WTC11 (cell line): ENCODE measurements at regions not wholly inside any gene's neighbourhood (a gene's known extent, or its start where the extent isn't known, plus 50 kb on each side); places are given as distances from the start of the nearest gene placed in this dataset.

Experiments
- ATAC-seq: fragments of 200-7000 bp; cut with Tn5 transposase; 2 replicates; pipeline ENCODE4 v1.10.0; 2021; ENCODE audit warnings: mild to moderate bottlenecking, moderate library complexity
- CTCF ChIA-PET: fragments of 300-600 bp; sonication (Branson Sonifier 250); formaldehyde crosslinking; loops from one replicate; lab custom pipeline; 2021; ENCODE audit warnings: antibody characterized with exemption; lab: Charles Lee
- POLR2A ChIA-PET: fragments of 350-600 bp; sonication (Branson Sonifier 250); formaldehyde crosslinking; loops from one replicate; lab custom pipeline; 2021; ENCODE audit warnings: antibody characterized with exemption; lab: Charles Lee
- DNase-seq: peaks from one replicate; pipeline ENCODE4 v3.0.0; 2021; ENCODE audit warnings: low spot score
- H3K27ac Mint-ChIP-seq: 2 replicates; pipeline ENCODE4 v1.8.0; 2021; ENCODE audit warnings: mixed read lengths
- H3K27me3 Mint-ChIP-seq: 2 replicates; pipeline ENCODE4 v1.8.0; 2021; ENCODE audit warnings: low read depth, mild to moderate bottlenecking, moderate library complexity, mixed read lengths
- H3K36me3 Mint-ChIP-seq: 2 replicates; pipeline ENCODE4 v1.8.0; 2021; ENCODE audit warnings: mixed read lengths
- H3K4me1 Mint-ChIP-seq: 2 replicates; pipeline ENCODE4 v1.8.0; 2022; ENCODE audit warnings: mixed read lengths
- H3K4me3 Mint-ChIP-seq: 2 replicates; pipeline ENCODE4 v1.8.0; 2021; ENCODE audit warnings: mild to moderate bottlenecking, moderate library complexity, mixed read lengths
- H3K9me3 Mint-ChIP-seq: 2 replicates; pipeline ENCODE4 v1.8.0; 2021; ENCODE audit warnings: mixed read lengths
- CREM ChIP-seq: sonication (generic); formaldehyde crosslinking; IDR thresholded peaks from 2 replicates; pipeline ENCODE4 v1.8.1; 2022; ENCODE audit warnings: mild to moderate bottlenecking, missing genetic modification reagents, moderate library complexity
- ETV6 ChIP-seq: sonication (generic); formaldehyde crosslinking; IDR thresholded peaks from 2 replicates; pipeline ENCODE4 v1.8.1; 2022; ENCODE audit warnings: mild to moderate bottlenecking, missing genetic modification reagents
- FOXP1 ChIP-seq: sonication (generic); formaldehyde crosslinking; IDR thresholded peaks from 2 replicates; pipeline ENCODE4 v1.8.0; 2022; ENCODE audit warnings: missing genetic modification reagents, mild to moderate bottlenecking, moderate library complexity, borderline replicate concordance
- HMGA2 ChIP-seq: fragments of 250-450 bp; sonication (Bioruptor Pico); IDR thresholded peaks from 2 replicates; pipeline ENCODE4 v1.4.0; 2021; ENCODE audit warnings: mild to moderate bottlenecking, moderate library complexity
- KAT7 ChIP-seq: sonication (generic); formaldehyde crosslinking; IDR thresholded peaks from 2 replicates; pipeline ENCODE4 v1.8.1; 2023; ENCODE audit warnings: missing genetic modification reagents, mild to moderate bottlenecking, borderline replicate concordance
- NR1H2 ChIP-seq: sonication (generic); formaldehyde crosslinking; IDR thresholded peaks from 2 replicates; pipeline ENCODE4 v1.9.0; 2021; ENCODE audit warnings: mild to moderate bottlenecking, moderate library complexity, missing genetic modification reagents
- NR2C2 ChIP-seq: sonication (generic); formaldehyde crosslinking; IDR thresholded peaks from 2 replicates; pipeline ENCODE4 v1.8.0; 2022; ENCODE audit warnings: mild to moderate bottlenecking, missing genetic modification reagents
- RORB ChIP-seq: fragments of 250-450 bp; sonication (Bioruptor Pico); IDR thresholded peaks from 2 replicates; pipeline ENCODE4 v1.9.0; 2021; ENCODE audit warnings: mild to moderate bottlenecking
- SMAD4 ChIP-seq: sonication (generic); formaldehyde crosslinking; IDR thresholded peaks from 2 replicates; pipeline ENCODE4 v1.8.0; 2022; ENCODE audit warnings: mild to moderate bottlenecking, missing genetic modification reagents
- TEAD1 ChIP-seq: sonication (generic); formaldehyde crosslinking; IDR thresholded peaks from 2 replicates; pipeline ENCODE4 v1.8.0; 2022; ENCODE audit warnings: mild to moderate bottlenecking, missing genetic modification reagents
- TEAD4 ChIP-seq: sonication (generic); formaldehyde crosslinking; IDR thresholded peaks from 2 replicates; pipeline ENCODE4 v1.8.0; 2022; ENCODE audit warnings: mild to moderate bottlenecking, missing genetic modification reagents
- ZBTB21 ChIP-seq: sonication (generic); formaldehyde crosslinking; IDR thresholded peaks from 2 replicates; pipeline ENCODE4 v1.8.1; 2023; ENCODE audit warnings: mild to moderate bottlenecking, missing genetic modification reagents, borderline replicate concordance
- ZNF121 ChIP-seq: sonication (generic); formaldehyde crosslinking; IDR thresholded peaks from 2 replicates; pipeline ENCODE4 v1.8.0; 2023; ENCODE audit warnings: missing genetic modification reagents
- ZNF232 ChIP-seq: sonication (generic); formaldehyde crosslinking; IDR thresholded peaks from 2 replicates; pipeline ENCODE4 v1.8.0; 2022; ENCODE audit warnings: mild to moderate bottlenecking, missing genetic modification reagents
- ZNF263 ChIP-seq: sonication (generic); formaldehyde crosslinking; IDR thresholded peaks from 2 replicates; pipeline ENCODE4 v1.8.1; 2022; ENCODE audit warnings: low read depth, mild to moderate bottlenecking, moderate library complexity, missing genetic modification reagents
- ZNF317 ChIP-seq: sonication (generic); formaldehyde crosslinking; IDR thresholded peaks from 2 replicates; pipeline ENCODE4 v1.8.1; 2023; ENCODE audit warnings: low read depth, mild to moderate bottlenecking, moderate library complexity, missing genetic modification reagents, borderline replicate concordance
- ZNF423 ChIP-seq: fragments of 250-450 bp; sonication (Bioruptor Pico); IDR thresholded peaks from 2 replicates; pipeline ENCODE4 v2.1.2; 2022; ENCODE audit warnings: mild to moderate bottlenecking, moderate library complexity
- ZNF671 ChIP-seq: fragments of 250-450 bp; sonication (Bioruptor Pico); IDR thresholded peaks from 2 replicates; pipeline ENCODE4 v1.8.0; 2021; ENCODE audit warnings: mild to moderate bottlenecking
- TF ChIP-seq, protein P1 (sequence below): sonication (generic); formaldehyde crosslinking; IDR thresholded peaks from 2 replicates; pipeline ENCODE4 v1.8.0; 2023; ENCODE audit warnings: mild to moderate bottlenecking, missing genetic modification reagents
- TF ChIP-seq, protein P2 (sequence below): sonication (generic); formaldehyde crosslinking; IDR thresholded peaks from 2 replicates; pipeline ENCODE4 v1.8.1; 2023; ENCODE audit warnings: mild to moderate bottlenecking, moderate library complexity, missing genetic modification reagents
- TF ChIP-seq, protein P3 (sequence below): sonication (generic); formaldehyde crosslinking; IDR thresholded peaks from 2 replicates; pipeline ENCODE4 v1.8.0; 2022; ENCODE audit warnings: mild to moderate bottlenecking, missing genetic modification reagents
- TF ChIP-seq, protein P4 (sequence below): sonication (generic); formaldehyde crosslinking; IDR thresholded peaks from 2 replicates; pipeline ENCODE4 v1.8.0; 2022; ENCODE audit warnings: mild to moderate bottlenecking, missing genetic modification reagents
- TF ChIP-seq, protein P5 (sequence below): sonication (generic); formaldehyde crosslinking; conservative IDR thresholded peaks from 2 replicates; pipeline ENCODE4 v1.8.1; 2022; ENCODE audit warnings: mild to moderate bottlenecking, missing genetic modification reagents
- TF ChIP-seq, protein P6 (sequence below): sonication (generic); formaldehyde crosslinking; IDR thresholded peaks from 2 replicates; pipeline ENCODE4 v1.8.1; 2023; ENCODE audit warnings: mild to moderate bottlenecking, missing genetic modification reagents, moderate library complexity

DNA sequence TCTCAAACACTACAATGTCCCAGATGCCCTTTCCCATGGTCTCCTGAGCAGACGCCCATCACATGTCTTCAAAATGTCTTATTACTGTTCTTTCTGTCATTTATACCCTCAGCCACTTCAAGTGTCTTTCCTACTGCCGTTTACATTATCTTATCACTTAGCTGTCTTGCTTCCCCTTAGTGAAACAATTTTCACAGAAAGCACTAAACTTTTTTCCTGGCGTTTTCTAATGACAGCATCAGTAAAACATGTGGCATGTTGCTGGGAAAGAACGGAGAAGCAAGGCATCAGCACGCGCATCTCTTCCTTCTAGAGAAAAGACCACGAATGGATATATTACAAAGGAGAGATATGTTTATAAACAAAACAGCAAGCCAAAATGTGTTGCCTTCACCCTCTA is 189.7 kb upstream of the SLIT2 start:
- Mint-ChIP-seq H3K4me1 (peaks cover 3% of the 10 kb centered on the region; the same call in 1 of the 2 replicates), H3K27ac (no peak overlapping the region), H3K4me3 (no peak overlapping the region), H3K9me3 (peaks cover 8% of the 10 kb centered on the region), H3K36me3 (no peaks in the 10 kb centered on the region), H3K27me3 (no peaks in the 10 kb centered on the region)
- DNase-seq (no peak), ATAC-seq (no peak)
- POLR2A ChIA-PET, result no interaction called here
- TF ChIP-seq ETV6 (CRISPR knock-in tag) (no peak), ZBTB21 (CRISPR knock-in tag) (no peak), ZNF263 (CRISPR knock-in tag) (no peak), ZNF671 (CRISPR knock-in tag) (no peak), NR2C2 (CRISPR knock-in tag) (no peak), ZNF317 (CRISPR knock-in tag) (no peak), KAT7 (CRISPR knock-in tag) (no peak), ZNF423 (no peak), CREM (no peak)
- TF ChIP-seq, protein P1, sequence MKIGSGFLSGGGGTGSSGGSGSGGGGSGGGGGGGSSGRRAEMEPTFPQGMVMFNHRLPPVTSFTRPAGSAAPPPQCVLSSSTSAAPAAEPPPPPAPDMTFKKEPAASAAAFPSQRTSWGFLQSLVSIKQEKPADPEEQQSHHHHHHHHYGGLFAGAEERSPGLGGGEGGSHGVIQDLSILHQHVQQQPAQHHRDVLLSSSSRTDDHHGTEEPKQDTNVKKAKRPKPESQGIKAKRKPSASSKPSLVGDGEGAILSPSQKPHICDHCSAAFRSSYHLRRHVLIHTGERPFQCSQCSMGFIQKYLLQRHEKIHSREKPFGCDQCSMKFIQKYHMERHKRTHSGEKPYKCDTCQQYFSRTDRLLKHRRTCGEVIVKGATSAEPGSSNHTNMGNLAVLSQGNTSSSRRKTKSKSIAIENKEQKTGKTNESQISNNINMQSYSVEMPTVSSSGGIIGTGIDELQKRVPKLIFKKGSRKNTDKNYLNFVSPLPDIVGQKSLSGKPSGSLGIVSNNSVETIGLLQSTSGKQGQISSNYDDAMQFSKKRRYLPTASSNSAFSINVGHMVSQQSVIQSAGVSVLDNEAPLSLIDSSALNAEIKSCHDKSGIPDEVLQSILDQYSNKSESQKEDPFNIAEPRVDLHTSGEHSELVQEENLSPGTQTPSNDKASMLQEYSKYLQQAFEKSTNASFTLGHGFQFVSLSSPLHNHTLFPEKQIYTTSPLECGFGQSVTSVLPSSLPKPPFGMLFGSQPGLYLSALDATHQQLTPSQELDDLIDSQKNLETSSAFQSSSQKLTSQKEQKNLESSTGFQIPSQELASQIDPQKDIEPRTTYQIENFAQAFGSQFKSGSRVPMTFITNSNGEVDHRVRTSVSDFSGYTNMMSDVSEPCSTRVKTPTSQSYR (CRISPR knock-in tag), result no peak
- CTCF ChIA-PET, result no interaction called here

DNA sequence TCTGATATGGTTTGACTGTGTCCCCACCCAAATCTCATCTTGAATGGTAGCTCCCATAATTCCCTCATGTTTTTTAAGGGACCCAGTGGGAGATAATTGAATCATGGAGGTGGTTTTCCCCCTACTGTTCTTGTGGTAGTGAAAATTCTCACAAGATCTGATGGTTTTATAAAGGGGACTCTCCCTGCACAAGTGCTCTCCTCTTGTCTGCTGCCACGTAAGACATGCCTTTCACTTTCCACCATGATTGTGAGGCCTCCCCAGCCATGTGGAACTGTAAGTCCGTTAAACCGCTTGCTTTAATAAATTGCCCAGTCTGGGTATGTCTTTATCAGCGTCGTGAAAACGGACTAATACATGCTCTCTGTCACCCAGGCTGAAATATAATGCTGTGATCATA is 200.9 kb upstream of the SLIT2 start:
- H3K27ac Mint-ChIP-seq, result no peak overlapping the region
- no peaks in the 10 kb centered on the region for H3K4me1 Mint-ChIP-seq
- no peaks in the 10 kb centered on the region for H3K27me3 Mint-ChIP-seq
- TF ChIP-seq ZNF121 (CRISPR knock-in tag), result no peak
- TF ChIP-seq RORB, result no peak
- no peak for TF ChIP-seq TEAD4
- TF ChIP-seq ZNF232 (CRISPR knock-in tag), result no peak
- TF ChIP-seq, protein P2, sequence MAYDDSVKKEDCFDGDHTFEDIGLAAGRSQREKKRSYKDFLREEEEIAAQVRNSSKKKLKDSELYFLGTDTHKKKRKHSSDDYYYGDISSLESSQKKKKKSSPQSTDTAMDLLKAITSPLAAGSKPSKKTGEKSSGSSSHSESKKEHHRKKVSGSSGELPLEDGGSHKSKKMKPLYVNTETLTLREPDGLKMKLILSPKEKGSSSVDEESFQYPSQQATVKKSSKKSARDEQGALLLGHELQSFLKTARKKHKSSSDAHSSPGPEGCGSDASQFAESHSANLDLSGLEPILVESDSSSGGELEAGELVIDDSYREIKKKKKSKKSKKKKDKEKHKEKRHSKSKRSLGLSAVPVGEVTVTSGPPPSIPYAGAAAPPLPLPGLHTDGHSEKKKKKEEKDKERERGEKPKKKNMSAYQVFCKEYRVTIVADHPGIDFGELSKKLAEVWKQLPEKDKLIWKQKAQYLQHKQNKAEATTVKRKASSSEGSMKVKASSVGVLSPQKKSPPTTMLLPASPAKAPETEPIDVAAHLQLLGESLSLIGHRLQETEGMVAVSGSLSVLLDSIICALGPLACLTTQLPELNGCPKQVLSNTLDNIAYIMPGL, result no peak
- TF ChIP-seq, protein P3, sequence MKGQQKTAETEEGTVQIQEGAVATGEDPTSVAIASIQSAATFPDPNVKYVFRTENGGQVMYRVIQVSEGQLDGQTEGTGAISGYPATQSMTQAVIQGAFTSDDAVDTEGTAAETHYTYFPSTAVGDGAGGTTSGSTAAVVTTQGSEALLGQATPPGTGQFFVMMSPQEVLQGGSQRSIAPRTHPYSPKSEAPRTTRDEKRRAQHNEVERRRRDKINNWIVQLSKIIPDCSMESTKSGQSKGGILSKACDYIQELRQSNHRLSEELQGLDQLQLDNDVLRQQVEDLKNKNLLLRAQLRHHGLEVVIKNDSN, result no peak
- TF ChIP-seq FOXP1 (CRISPR knock-in tag), result no peak
- no peak for TF ChIP-seq NR1H2
- no peak for DNase-seq
- POLR2A ChIA-PET, result no interaction called here
- H3K36me3 Mint-ChIP-seq, result no peaks in the 10 kb centered on the region
- ATAC-seq, result no peak
- CTCF ChIA-PET, result no interaction called here
- no peaks in the 10 kb centered on the region for H3K9me3 Mint-ChIP-seq
- no peak overlapping the region for H3K4me3 Mint-ChIP-seq

DNA sequence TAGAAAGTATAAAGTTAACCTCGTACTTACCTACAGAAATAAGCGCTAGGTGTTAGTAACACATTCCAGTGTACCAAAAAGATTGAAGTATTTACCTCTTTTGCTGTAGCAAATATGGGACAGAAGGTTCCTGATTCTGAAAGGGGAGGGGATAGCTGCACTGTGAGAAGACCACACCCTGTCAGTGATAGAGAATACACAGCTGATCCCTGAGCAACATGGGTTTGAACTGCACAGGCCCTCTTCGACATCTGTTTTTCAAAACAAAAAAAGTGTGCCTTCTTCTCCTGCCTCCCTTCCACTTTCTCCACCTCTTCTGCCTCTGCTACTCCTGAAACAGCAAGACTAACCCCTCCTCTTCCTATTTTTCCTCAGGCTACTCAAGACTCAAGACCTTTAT is 201.8 kb upstream of the SLIT2 start:
- no peaks in the 10 kb centered on the region for H3K9me3 Mint-ChIP-seq
- CTCF ChIA-PET, result no interaction called here
- H3K27ac Mint-ChIP-seq, result no peak overlapping the region
- H3K36me3 Mint-ChIP-seq, result no peaks in the 10 kb centered on the region
- H3K27me3 Mint-ChIP-seq, result no peaks in the 10 kb centered on the region
- no peak overlapping the region for H3K4me3 Mint-ChIP-seq
- no peaks in the 10 kb centered on the region for H3K4me1 Mint-ChIP-seq
- TF ChIP-seq, protein P4, sequence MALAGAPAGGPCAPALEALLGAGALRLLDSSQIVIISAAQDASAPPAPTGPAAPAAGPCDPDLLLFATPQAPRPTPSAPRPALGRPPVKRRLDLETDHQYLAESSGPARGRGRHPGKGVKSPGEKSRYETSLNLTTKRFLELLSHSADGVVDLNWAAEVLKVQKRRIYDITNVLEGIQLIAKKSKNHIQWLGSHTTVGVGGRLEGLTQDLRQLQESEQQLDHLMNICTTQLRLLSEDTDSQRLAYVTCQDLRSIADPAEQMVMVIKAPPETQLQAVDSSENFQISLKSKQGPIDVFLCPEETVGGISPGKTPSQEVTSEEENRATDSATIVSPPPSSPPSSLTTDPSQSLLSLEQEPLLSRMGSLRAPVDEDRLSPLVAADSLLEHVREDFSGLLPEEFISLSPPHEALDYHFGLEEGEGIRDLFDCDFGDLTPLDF (CRISPR knock-in tag), result no peak
- no peak for TF ChIP-seq TEAD1 (CRISPR knock-in tag)
- TF ChIP-seq, protein P1 (CRISPR knock-in tag), result no peak
- TF ChIP-seq SMAD4 (CRISPR knock-in tag), result no peak
- no peak for TF ChIP-seq KAT7 (CRISPR knock-in tag)
- TF ChIP-seq, protein P5, sequence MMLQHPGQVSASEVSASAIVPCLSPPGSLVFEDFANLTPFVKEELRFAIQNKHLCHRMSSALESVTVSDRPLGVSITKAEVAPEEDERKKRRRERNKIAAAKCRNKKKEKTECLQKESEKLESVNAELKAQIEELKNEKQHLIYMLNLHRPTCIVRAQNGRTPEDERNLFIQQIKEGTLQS, result no peak
- TF ChIP-seq, protein P6, sequence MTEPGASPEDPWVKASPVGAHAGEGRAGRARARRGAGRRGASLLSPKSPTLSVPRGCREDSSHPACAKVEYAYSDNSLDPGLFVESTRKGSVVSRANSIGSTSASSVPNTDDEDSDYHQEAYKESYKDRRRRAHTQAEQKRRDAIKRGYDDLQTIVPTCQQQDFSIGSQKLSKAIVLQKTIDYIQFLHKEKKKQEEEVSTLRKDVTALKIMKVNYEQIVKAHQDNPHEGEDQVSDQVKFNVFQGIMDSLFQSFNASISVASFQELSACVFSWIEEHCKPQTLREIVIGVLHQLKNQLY (CRISPR knock-in tag), result no peak
- TF ChIP-seq HMGA2 (CRISPR knock-in tag), result no peak
- POLR2A ChIA-PET, result no interaction called here
- no peak for ATAC-seq
- no peak for DNase-seq
